HPDE6-E6E7 (cell line): ENCODE measurements at regions not wholly inside any gene's neighbourhood (a gene's known extent, or its start where the extent isn't known, plus 50 kb on each side); places are given as distances from the start of the nearest gene placed in this dataset.

ENCODE experiments used
- DNase-seq: peaks from one replicate; pipeline ENCODE4 v3.0.0; 2011; ENCODE audit warnings: missing footprints; ENCODE audit errors: extremely low spot score

DNA sequence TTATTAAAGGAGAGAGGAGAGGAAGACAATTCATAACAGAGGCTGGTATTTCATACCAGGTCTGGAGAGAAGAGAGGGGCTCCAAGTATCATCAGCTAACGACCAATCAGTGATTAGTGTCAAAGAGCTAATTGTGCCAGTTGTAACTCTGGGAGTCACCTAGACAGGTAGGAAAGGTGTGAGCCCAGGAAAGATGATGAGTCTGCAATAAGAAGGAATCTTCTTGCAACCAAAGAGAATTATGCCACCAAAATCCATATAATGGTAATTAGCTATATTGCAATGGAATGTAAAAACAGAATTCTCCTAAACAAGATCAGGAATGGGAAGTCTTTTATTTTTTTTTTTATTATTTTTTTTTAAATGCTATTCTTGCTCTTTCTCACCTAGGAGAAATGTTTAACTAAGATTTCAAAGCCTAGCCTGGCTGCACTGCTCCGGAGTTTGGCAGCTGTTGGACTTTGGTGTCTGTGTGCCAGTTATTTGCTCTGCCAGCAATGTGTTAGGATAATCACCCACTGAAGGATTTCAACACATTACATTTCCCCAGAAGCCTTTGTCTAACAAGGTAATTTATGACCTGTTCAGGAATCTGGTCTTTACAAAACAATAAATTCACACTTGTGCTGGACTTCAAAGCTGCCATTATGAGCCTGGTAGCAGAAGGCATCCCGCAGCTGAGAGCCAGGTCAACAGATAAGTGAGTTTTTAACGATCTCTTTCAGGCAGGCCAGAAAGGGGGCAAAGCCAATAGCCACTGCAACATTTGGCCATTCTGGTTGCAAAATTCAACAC, 89.4 kb downstream of the FOXB1 start:
- DNase-seq: no peak

DNA sequence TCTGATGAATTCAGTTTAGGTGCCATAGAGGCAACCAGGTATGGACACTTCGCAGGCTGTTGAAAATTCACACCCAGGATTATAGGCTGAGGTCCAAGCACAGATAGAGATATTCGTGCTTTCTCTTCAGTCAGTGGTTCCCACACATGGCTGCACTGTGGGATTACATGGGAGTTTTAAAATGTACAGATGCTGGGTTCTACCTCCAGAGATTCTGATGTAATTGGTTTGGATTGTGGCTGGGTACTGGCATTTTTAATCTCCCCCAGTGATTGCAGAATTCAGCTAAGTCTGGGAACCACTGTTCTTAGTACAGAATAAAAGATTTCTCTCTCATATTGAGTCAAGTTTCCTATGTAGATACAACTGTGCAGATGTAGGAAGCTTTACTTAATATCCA, 91.6 kb downstream of the FOXB1 start:
- DNase-seq: no peak

DNA sequence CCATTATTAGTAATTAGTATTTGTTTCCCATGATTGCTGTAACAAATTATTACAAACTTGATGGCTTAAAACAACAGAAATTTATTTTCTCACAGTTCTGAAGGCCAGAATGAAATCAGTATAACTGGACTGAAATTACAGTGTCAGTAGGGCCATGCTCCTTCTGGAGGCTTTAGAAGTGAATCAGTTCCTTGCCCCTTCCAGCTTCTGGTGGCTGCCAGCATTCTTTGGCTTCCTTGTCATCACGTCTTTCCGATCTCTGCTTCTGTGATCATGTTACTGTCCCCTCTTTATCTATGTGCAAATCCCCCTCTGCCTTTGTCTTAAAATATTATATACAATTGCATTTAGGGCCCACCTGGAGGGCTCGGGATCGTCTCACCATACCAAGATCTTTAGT, 92.0 kb downstream of the FOXB1 start:
- no peak for DNase-seq

DNA sequence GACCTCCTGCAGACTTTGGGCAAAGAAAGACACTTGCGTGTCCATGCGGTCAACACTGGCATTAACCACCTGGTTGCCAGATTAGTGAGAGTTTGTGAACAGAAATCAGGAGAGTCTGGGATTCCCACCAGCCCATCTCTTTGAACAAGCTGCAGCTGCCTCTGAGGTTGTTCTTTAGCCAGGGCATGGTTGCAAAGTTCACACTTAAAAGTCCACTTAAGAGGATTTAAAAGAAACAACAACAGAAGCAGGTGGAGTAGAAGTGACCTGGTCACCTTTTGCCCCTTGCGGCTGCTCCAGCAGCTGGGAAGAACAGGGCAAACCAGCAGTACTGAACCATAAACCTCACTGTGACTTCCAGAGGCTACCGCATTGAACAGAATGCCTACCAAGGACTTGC, 97.3 kb downstream of the FOXB1 start:
- no peak for DNase-seq

DNA sequence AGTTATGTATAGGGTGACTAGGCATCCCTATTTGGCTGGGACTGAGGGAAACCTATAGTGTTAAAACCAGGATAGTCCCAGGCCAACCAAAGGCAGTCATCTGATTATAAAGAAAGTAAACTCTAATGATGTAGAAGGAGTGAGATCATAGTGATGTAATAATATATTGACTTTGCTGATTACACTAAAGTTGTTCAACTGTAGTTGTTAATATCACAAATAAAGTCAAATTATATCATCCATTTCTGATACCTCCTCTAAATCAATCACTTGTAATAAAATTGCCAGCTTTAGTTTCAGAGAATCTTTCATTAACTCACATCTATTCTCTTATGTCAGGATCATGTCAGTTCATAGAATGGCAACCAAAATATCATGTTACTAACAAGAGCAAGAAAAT, 98.6 kb downstream of the FOXB1 start:
- DNase-seq: no peak

DNA sequence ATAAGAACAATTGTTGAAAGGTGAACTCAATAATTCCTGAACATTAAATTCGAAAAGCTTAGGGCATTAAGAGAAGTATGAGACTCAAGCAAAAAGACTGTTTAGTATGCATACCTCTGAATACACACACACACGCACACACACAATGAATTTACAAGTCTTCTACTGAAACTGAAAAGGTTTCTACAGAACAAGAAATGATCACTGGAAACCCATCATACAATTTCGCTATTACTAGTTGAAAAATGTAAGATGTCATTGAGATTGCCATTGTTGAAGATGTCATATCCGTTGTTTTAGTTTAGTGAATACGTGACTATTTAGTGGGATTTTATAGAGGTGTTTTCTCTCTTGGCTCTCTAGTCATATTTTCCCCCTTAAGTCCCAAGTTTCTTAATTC, 106.8 kb downstream of the FOXB1 start:
- no peak for DNase-seq

DNA sequence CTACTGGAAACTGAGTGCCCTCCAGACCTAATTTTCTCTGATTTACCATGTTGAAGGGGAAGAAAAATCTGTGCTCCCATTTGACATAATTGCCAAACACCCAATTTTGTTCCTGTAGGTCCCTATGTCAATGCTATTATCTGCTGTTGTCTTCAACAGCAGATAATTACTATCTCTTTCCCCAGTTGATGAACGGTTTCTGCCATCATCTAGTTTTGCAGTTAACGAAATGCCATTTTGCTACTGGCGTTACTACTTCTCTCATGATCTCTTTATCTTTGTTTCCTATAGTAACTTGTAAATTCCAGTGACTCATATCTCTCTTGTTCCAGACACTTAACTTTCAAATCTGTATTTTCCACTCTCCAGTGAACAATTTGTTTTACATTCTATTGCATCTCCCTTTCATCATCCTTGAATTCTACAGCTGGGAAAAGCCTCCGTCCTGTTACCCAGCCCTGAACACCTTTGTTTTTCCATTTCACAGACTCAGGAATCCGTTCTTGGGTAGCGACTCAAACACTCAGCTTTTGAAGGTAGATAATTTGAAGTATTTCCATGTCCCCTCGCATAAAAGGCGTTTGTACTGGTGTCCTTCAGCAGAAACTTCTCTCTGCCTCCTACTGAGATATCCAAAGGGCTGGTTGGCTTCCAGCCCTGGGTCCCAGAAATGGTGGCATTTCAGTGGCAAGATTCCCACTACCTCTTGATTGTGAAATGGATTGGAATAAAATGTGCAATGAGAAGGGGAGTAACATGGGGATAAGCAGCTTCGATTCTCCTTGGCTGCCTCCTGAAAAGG, 111.7 kb downstream of the FOXB1 start:
- DNase-seq: no peak

DNA sequence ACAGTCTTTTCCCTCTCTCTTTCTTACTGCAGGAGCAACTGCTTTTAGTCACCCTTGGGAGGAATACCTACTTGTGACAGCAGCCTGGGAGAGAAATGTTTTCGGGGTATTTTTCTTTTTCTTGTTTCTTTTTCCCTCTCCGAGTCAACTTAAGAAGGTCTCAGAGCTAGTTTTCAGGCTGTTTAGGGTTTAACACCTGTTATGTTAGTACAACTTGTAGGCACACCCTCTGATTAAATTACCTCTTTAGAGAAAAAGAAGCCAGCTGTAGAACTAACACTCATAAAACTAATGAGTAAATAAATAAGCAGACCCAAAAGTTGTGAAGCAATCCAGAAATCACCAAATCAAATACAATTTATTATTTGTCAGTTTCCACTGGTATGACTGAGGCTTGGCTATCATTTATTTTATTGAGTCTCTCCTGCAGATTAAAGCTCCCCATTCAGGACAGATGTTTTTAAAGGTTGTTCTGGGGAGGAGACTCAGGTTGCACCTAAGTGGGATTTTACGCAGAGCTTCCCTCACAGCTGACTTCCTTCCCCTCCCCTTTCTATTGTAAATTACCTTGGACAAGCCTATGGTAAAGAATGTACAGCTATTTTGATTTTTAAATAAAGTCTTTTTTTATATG, 112.5 kb downstream of the FOXB1 start:
- no peak for DNase-seq

DNA sequence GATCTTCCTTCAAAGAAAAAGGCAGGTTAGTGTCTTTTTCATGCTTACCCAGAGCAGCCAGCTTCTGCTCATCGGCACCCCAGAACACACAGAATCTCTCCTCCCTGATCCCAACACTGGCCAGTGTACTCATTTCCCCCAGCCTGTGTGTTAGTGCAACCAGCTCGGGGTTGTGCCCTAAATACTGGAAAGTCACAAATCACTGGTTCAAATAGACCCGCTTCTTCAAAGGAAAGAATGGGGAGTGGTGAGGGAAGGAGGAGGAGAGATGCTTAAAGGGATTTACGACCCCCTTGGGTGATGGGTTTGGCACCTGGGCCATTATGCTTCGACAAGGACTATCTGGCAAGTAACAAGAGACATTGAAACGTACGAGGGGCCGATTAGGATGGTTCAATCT, 114.0 kb downstream of the FOXB1 start:
- DNase-seq: no peak

DNA sequence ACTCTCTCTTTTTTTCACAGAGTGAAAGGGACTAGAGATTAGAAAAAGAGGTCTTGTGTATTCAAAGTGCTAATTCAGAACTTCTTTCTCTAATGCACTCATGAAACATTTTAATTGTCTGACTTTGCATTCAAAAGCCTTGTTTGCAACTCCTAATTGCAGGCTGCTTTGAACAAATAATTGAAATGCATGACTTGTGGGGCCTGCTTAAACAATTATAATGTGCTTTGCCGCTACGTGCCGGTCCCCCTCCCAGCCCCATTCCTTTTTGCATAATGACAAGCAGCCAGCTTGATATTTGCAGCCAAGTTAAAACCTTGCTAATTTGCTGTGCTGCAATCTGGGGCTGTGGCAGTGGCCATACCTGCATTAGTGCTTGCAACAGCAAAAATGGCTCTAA, 114.5 kb downstream of the FOXB1 start:
- DNase-seq: no peak

DNA sequence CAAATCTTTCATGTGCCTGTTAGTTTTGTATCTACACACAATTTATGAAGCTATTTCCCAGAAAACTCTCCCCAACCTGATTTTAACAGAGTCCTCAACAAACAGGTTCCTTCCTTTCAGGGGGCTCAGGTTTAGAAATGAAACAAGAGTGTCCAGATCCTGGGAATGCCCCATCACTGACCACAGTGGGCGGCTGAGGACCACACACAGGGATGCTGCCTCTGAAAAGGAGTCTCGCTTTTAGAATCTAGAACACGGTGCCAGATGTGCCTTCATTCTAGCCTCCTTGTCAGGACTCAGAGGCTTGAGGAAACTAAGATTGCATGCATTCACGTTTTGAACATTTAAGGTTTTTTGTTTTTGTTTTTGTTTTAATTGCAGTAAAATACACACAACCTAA, 115.0 kb downstream of the FOXB1 start:
- no peak for DNase-seq

DNA sequence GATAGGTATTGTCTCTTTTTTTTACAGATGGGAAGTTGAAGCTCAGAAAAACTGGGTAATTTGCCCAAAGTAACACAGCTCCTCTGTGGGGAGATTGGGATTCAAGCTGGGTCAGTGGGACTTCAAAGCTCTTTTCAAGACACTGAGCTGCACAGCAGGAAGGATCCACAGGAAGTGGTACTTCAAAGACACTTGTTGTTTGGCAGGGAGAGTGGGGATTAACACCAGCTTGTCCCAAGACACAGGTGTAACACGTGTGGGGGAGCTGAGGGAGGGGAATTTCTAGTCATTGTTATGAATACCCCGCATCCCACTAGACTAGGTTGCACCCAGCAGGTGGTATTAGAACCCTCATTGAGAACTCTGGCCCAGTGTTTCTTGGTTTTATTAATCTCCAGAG, 116.0 kb downstream of the FOXB1 start:
- no peak for DNase-seq

DNA sequence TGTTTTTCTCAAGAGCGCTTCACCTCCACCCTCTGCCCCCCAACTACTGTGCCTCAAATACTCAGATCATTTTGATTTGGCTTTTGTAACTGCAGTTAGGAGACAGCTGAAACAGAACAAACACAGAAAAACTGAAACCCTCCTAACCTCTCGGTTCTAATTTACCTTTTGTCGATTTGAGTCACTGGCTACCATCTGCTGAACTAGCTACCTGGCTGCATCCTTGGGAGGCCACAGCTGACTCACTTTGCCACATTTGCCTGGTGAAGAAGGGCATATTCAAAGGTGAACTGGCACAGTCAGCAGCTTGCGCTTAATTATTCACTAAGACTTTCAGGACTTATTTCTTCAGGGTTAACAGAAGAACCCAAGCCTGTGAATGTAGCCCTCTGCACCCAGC, 117.7 kb downstream of the FOXB1 start:
- no peak for DNase-seq

DNA sequence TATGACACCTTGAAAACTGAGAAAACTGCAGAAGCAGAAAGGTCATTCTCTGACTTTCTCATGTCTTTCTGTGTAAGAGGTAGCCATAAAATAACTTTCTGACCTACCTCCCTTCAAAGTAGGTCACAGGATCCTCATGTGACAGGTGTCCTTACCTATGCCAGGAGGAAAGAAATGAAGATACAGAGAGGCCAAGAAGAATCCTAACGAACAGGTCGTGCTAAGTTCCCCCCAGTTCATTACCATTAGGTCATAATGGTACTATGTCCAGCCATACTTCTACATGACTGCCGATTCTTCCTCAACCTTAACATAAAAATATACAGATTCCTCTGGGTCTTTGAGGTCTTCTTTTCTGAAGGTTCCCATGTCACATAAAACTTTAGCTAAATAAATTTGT, 118.6 kb downstream of the FOXB1 start:
- no peak for DNase-seq

DNA sequence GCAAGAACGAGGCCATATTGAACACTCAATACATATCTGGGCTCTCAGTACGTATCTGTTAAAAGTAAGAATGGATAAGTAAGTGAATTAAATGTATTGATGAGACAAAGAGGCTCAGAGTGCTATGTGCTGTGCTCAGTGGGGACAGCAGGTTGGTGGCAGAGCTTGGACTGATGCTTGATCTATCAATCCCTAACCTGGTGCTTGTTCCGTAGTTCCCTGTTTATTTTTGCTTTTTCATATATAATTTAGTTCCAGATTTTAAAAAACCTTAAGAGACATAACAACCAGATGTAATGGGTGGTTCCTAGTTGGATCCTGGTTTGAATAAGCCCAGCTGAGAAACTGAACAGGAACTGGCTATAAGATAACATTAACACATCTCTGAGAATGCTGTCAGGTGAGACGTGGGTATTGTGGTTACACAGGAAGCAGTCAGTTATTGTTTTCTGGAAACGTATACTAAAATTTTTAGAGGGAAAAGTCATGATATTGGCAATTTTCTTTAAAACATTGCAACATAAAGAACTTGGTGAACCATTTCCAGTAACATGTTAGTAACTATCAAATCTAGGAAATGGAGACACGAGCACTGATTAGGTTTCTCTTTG, 120.5 kb downstream of the FOXB1 start:
- no peak for DNase-seq

DNA sequence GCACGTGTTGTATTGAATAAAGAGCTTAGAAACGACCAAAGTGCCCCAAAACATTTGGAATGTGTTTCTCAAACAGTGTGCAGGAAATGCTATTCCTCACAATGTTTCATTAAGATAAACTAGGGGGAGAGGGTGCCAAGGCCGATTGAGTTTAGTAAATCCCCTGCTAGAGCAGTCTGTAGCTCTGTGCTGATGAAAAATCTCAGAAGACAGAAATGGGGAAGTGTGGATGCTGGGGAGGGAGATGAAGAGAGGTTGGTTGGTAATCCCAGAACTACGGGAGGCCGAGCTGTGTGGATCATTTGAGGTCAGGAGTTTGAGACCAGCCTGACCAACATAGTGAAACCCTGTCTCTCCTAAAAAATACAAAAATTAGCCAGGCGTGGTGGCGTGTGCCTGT, 121.2 kb downstream of the FOXB1 start:
- DNase-seq: no peak

DNA sequence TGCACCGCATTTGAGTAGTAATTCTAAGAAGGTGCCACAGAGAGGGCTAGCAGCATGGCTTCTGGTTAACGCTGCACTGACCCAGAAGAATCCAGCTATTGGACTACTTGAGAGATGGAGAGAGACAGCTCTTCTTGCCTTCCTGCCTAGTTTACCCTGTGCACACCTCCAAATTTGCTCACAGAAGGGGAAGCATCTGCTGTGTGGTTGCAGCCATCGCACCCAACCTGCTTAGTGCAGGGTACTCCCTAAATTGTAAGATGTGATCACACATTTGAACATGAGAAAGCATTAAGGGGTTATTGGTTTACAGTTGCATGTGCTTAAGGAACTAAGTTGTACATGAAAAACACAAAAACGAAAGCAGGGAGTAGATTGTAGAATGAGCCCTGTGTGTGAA, 122.1 kb downstream of the FOXB1 start:
- no peak for DNase-seq

DNA sequence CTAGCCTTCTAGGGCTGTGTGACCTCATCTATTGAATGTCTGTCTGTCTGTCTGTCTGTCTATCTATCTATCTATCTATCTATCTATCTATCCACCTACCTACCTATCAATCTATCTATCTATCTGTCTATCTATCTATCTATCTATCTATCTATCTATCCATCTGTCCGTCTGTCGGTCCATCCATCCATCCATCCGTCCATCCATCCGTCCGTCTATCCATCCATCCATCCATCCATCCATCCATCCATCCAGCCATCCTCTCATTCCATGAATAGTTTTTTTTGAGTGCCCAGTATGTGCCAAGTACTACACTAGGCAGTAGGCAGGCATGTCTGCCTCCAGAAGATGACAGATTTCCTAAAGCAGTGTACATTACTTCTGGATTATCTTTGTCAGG, 122.5 kb downstream of the FOXB1 start:
- DNase-seq: no peak

DNA sequence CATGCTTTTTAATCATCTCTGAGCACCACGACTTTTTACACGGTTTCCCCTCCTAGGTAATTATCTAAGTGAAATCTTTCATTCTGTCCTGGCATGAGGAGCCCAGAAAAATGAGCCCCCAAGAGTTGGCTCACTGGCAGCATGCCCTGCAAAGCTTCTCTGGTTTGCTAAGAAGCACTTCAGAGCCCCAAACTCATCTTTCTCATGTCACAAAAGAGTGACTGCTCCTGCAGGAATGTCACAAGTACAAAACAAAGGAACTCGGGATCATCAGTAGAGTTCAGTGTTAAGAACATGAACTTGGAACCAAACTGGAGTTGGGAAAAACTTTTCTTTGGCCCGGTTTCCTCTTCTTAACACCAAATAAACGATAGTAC, 123.9 kb downstream of the FOXB1 start:
- no peak for DNase-seq

DNA sequence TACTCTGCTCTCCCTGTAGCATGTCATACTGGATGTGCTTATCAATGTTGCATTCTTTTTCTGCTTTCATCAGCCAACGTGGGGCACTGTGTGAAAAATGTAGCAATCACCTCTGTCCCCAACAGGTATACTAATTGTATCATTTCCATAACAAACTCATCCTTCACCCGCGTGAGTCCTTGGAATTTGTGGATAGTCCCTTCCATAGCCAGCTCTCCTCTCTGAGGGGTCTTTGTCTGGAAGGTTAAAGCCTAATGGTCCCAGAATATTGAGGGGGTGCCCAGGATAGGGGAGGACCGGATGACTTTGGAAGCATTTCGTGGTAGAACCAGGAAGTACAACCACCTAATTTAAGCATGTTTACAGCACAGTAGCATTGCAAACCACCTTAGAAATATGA, 124.6 kb downstream of the FOXB1 start:
- no peak for DNase-seq

DNA sequence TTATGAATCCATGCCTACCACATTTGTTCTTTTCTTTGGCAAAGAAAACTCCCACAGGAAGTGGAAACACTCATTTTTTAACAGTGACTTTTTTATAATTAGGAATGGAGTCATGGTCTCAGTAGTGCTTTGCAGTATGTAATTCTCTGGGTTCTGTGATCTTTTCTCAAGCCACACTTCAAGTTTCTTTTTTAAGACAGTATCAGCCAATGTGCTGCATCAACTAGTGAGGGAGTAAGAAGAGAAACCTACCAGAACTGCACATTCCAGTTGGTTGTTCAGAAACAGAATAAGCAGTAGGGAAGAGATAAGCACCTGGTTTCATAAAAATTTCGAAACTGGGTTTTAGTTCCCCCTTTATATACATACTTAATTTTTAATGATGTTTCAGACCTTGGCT, 126.3 kb downstream of the FOXB1 start:
- DNase-seq: no peak

DNA sequence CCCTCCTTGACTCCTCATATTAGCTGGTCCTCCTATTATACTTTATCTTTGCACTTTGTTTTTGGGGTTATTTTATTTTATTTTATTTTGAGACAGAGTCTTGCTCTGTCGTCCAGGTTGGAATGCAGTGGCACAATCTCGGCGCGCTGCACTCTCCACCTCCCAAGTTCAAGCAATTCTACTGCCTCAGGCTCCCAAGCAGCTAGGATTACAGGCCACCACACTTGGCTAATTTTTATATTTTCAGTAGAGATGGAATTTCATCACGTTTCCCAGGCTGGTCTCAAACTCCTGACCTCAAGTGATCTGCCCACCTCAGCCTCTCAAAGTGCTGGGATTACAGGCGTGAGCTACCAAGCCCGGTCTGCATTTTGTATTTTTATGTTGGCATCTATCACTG, 126.7 kb downstream of the FOXB1 start:
- DNase-seq: no peak

DNA sequence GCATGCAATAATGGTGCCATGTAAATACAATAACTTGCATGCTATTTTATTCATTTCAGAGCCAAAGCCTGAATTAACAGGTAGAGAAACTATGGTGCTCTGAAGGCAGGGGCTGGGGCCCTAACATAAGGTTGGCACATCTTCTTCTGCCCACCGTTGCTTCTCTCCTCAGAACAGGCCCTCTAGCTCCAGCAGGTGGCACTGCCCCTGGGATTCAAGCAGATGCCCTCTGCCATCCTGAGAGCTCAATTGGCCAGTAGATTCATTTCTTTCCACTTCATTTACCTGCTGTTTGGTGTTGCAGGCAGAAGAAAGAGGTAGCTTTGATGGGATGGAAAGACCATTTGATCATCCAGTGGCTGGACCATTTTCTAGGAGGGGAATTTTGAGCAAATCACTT, 130.5 kb downstream of the FOXB1 start:
- DNase-seq: peak; percentile 14
